CD4-positive, alpha-beta T cell treated with Interleukin-4 for 4 hours (primary cell): ENCODE measurements at regions not wholly inside any gene's neighbourhood (a gene's known extent, or its start where the extent isn't known, plus 50 kb on each side); places are given as distances from the start of the nearest gene placed in this dataset.

Experiments used
- DNase-seq: peaks from one replicate; pipeline ENCODE4 v3.0.0-alpha.2; 2020

- no peak for DNase-seq
These were observed 83.6 kb upstream of the DIO3 start for GRCh38 chr14:101477648-101478047.

- DNase-seq = no peak
These were observed 83.2 kb upstream of the DIO3 start for GRCh38 chr14:101478096-101478495.

- DNase-seq = no peak
These were observed 82.4 kb upstream of the DIO3 start for GRCh38 chr14:101478796-101479410.

GRCh38 chr14:101480022-101480746 lies 81.1 kb upstream of the DIO3 start:
- DNase-seq = no peak

- no peak for DNase-seq
These were observed 80.4 kb upstream of the DIO3 start for GRCh38 chr14:101480747-101481530.

GRCh38 chr14:101481557-101481956 lies 79.7 kb upstream of the DIO3 start:
- DNase-seq = no peak

GRCh38 chr14:101482066-101482465 lies 79.2 kb upstream of the DIO3 start:
- DNase-seq = no peak

GRCh38 chr14:101483829-101484228 lies 77.5 kb upstream of the DIO3 start:
- DNase-seq = no peak

GRCh38 chr14:101489092-101489760 lies 72.1 kb upstream of the DIO3 start:
- DNase-seq = no peak

GRCh38 chr14:101490771-101491170 lies 70.5 kb upstream of the DIO3 start:
- DNase-seq = no peak

- no peak for DNase-seq
These were observed 69.5 kb upstream of the DIO3 start for GRCh38 chr14:101491841-101492240.

GRCh38 chr14:101492716-101493115 lies 68.6 kb upstream of the DIO3 start:
- no peak for DNase-seq

GRCh38 chr14:101494826-101495225 lies 66.5 kb upstream of the DIO3 start:
- DNase-seq = no peak

- DNase-seq = no peak
These were observed 66.0 kb upstream of the DIO3 start for GRCh38 chr14:101495284-101495683.

GRCh38 chr14:101495827-101496775 lies 65.2 kb upstream of the DIO3 start:
- DNase-seq = no peak

GRCh38 chr14:101496776-101497683 lies 64.3 kb upstream of the DIO3 start:
- DNase-seq = no peak

- DNase-seq = no peak
These were observed 63.4 kb upstream of the DIO3 start for GRCh38 chr14:101497684-101498525.

- DNase-seq = no peak
These were observed 62.8 kb upstream of the DIO3 start for GRCh38 chr14:101498526-101498860.

- DNase-seq = no peak
These were observed 62.2 kb upstream of the DIO3 start for GRCh38 chr14:101499080-101499479.

GRCh38 chr14:101499513-101499912 lies 61.8 kb upstream of the DIO3 start:
- no peak for DNase-seq
